Keratinocyte (primary cell): ENCODE measurements at regions not wholly inside any gene's neighbourhood (a gene's known extent, or its start where the extent isn't known, plus 50 kb on each side); places are given as distances from the start of the nearest gene placed in this dataset.

Experiments used
- EZH2 ChIP-seq: IDR thresholded peaks from one replicate; pipeline ENCODE4 v1.6.1; 2012; ENCODE audit warnings: inconsistent platforms, mild to moderate bottlenecking, low read length, moderate library complexity
- TF ChIP-seq, protein P1 (sequence below), 3 experiments: IDR thresholded peaks in 1 of 3; conservative IDR thresholded peaks in 1 of 3; optimal IDR thresholded peaks in 1 of 3; 2 replicates in 2 of 3; 3 replicates in 1 of 3; pipeline versions ENCODE3 to v1.5.1; 2011; ENCODE audit warnings: low read length in 3 of 3, mild to moderate bottlenecking in 3 of 3, moderate library complexity in 2 of 3, control low read depth in 1 of 3, inconsistent platforms in 1 of 3; ENCODE audit not compliant: insufficient read depth in 2 of 3; ENCODE audit errors: extremely low read depth in 1 of 3

DNA sequence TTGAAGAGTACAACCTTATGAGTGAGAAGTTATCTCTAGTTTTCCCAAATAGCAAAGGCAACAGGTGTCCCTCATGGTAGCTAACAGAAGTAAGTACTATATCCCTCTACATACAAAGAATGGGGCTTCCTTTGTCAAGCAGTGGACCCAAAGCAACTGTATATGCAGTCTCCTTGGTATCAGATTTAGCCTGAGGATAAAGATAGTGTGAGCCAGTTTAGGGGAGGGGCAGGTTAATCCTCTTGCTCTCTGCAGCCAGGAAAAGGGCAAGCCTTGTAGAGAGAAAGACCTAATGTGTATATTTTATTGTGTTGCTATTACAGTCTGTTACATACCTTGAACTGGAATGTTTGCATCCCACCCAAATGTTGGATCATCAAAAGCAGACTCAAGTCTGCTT is 117.9 kb upstream of the COL8A1 start:
- TF ChIP-seq, protein P1, sequence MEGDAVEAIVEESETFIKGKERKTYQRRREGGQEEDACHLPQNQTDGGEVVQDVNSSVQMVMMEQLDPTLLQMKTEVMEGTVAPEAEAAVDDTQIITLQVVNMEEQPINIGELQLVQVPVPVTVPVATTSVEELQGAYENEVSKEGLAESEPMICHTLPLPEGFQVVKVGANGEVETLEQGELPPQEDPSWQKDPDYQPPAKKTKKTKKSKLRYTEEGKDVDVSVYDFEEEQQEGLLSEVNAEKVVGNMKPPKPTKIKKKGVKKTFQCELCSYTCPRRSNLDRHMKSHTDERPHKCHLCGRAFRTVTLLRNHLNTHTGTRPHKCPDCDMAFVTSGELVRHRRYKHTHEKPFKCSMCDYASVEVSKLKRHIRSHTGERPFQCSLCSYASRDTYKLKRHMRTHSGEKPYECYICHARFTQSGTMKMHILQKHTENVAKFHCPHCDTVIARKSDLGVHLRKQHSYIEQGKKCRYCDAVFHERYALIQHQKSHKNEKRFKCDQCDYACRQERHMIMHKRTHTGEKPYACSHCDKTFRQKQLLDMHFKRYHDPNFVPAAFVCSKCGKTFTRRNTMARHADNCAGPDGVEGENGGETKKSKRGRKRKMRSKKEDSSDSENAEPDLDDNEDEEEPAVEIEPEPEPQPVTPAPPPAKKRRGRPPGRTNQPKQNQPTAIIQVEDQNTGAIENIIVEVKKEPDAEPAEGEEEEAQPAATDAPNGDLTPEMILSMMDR (optimal IDR thresholded peaks at IDR 0.05 in 1 of 3, IDR thresholded peaks at IDR 0.05 in 1 of 3, conservative IDR thresholded peaks at IDR 0.05 in 1 of 3; ENCODE audit: extremely low read depth in 1 of 3, insufficient read depth in 2 of 3, low read length in 3 of 3): no peak
- no peak for TF ChIP-seq EZH2
